Amygdala (tissue), 56 donors: ENCODE measurements at regions not wholly inside any gene's neighbourhood (a gene's known extent, or its start where the extent isn't known, plus 50 kb on each side); places are given as distances from the start of the nearest gene placed in this dataset.
"Not testable (repeated sequence)": the region's sequence is repeated elsewhere in the genome, so short reads cannot be mapped to it uniquely, and the experiment has no call there.

Source experiments
- DNase-seq, 56 donors: peaks; one replicate each; lab custom pipeline; 2025; lab: John Stamatoyannopoulos, UW

- DNase-seq: no peak
These were observed 258.8 kb downstream of the XPNPEP1 start for GRCh38 chr10:109664554-109664953.

DNA sequence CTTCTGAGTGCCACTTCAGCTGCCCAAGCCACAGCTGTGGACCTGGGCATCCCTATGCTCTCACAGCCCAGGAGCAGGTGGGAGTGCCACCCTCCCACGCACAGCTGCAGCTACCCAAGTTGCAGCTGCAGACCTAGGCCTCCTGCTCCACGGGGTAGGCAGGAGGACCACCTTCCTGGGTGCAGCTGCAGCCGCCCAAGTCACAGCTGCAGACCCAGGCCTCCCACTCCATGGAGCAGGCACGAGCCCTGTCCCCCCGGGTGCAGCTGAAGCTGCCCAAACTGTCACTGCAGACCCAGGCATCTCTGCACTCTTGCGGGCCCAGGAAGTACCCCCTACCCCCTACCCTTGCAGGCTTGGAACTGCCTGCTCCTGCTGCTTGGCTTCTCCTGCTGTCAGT lies 260.2 kb downstream of the XPNPEP1 start:
- DNase-seq: no peak

- DNase-seq: not testable (repeated sequence)
These were observed 270.7 kb downstream of the XPNPEP1 start for GRCh38 chr10:109652612-109653011.

- DNase-seq: no peak
These were observed 273.1 kb downstream of the XPNPEP1 start for GRCh38 chr10:109650228-109650627.

DNA sequence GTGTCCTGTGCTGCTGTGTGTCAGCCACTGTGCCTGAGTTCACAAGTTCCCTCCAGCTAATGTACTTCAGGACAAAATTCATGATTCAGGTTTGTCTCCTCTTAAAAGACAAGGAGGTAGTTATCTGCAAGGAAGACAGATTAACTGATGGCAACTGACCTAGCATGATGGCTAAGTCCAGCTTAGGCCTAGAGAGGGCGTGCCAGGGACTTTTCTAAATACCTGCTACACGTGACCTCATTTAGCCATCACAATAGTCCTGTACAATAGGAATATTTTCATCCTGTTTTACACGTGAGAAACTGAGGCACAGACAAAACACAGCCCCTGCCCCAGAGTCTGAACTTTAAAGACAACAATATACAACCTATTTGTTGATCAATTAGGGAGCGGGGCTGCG lies 275.7 kb downstream of the XPNPEP1 start:
- no peak for DNase-seq

GRCh38 chr10:109633846-109634245 lies 289.5 kb downstream of the XPNPEP1 start:
- no peak for DNase-seq

GRCh38 chr10:109633017-109633416 lies 290.3 kb downstream of the XPNPEP1 start:
- DNase-seq: not testable (repeated sequence)

DNA sequence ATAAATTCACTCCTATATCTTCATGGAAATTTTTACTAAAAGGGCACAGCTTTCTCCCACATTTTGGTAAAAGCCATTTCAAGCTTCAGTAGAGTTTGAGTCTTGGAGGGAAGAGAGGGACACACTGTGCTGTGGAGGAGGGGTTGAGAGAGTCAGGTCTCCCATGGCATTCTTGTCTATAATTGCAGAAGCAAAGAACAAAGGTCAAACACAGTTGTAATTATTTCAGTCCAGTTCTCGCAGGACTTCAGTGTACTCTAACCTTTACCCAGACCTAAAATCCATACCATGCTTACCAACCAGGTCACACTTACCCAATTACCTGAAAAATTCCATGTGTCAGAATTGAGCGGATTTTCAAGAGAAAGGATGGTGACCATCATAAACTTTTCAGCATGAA lies 298.4 kb downstream of the XPNPEP1 start:
- no peak for DNase-seq

GRCh38 chr10:109622566-109622965 lies 300.7 kb downstream of the XPNPEP1 start:
- DNase-seq: no peak

- no peak for DNase-seq
These were observed 302.9 kb downstream of the XPNPEP1 start for GRCh38 chr10:109620396-109620795.

GRCh38 chr10:109619914-109620313 lies 303.4 kb downstream of the XPNPEP1 start:
- no peak for DNase-seq

- no peak for DNase-seq
These were observed 304.6 kb downstream of the XPNPEP1 start for GRCh38 chr10:109618748-109619147.

- no peak for DNase-seq
These were observed 305.0 kb downstream of the XPNPEP1 start for GRCh38 chr10:109618301-109618700.

GRCh38 chr10:109616359-109616980 lies 306.8 kb downstream of the XPNPEP1 start:
- no peak for DNase-seq

DNA sequence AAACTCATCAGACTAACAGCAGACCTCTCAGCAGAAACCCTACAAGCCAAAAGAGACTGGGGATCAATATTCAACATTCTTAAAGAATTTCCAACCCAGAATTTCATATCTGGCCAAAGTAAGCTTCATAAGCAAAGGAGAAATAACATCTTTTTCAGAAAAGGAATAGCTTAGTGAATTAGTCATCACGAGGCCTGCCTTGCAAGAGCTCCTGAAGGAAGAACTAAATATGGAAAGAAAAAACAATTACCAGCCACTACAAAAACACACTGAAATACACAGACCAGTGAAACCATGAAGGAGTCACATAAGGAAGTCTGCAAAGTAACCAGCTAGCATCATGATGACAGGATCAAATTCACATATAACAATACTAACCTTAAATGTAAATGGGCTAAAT lies 328.0 kb downstream of the XPNPEP1 start:
- not testable (repeated sequence) for DNase-seq

- DNase-seq: no peak
These were observed 329.6 kb downstream of the XPNPEP1 start for GRCh38 chr10:109593682-109594081.

- DNase-seq: no peak
These were observed 330.9 kb downstream of the XPNPEP1 start for GRCh38 chr10:109592391-109592790.

- DNase-seq: no peak
These were observed 331.7 kb downstream of the XPNPEP1 start for GRCh38 chr10:109591601-109592000.

DNA sequence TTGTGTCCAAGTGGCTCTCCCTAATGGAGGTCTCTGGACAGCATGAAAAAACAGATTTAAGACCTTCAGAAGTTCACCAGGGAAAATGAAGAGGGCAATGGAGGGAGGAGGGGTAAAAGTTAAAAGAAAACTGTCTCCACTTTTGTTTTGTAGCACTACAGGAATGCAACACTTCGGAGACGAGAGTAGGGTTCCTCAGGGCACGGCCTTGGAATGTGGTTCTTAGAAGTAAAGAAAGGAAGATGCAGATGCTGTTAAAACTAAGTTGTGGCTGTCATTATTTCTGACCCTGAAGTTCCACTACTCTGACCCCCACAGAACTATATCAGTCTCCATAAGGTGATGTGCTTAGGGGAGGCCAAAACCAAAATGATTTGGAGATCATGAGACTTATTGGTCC lies 335.1 kb downstream of the XPNPEP1 start:
- DNase-seq: no peak

GRCh38 chr10:109587366-109587765 lies 335.9 kb downstream of the XPNPEP1 start:
- no peak for DNase-seq

- DNase-seq: no peak
These were observed 366.9 kb downstream of the XPNPEP1 start for GRCh38 chr10:109556399-109556798.

GRCh38 chr10:109542050-109542603 lies 381.2 kb downstream of the XPNPEP1 start:
- not testable (repeated sequence) for DNase-seq

DNA sequence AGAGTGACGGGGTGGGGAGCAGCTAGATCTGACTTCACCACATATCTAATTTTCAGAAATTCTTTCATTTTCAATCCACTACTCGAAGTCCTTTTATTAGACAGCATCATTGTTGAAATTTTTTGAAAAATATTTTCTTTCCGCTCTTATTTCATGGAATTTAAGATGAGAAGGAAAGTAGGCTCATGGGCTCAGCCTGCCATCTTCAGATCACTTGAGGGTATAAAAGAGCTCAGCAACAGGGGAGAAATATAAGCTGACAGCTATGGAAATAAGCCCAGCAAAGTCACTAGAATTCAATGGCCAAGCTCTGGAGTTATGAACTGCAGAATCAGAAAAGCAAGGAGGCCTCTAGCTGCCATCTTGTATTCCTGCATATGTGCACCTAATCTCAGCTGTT lies 389.1 kb downstream of the XPNPEP1 start:
- DNase-seq: no peak
